ENCODE measurements at regions not wholly inside any gene's neighbourhood (a gene's known extent, or its start where the extent isn't known, plus 50 kb on each side); places are given as distances from the start of the nearest gene placed in this dataset.

GRCh38 chr4:124499261-124499660 lies 213.3 kb downstream of the ANKRD50 start:
- Mint-ChIP-seq H3K4me1 (no peaks in the 10 kb centered on the region), H3K36me3 (ENCODE audit: low read depth) (no peaks in the 10 kb centered on the region), H3K27me3 (no peaks in the 10 kb centered on the region), H3K27ac (no peak overlapping the region), H3K4me3 (no peak overlapping the region), H3K9me3 (no peaks in the 10 kb centered on the region)
- no peak for DNase-seq
- POLR2A ChIA-PET, result no interaction called here
- CTCF ChIA-PET, result no interaction called here

DNA sequence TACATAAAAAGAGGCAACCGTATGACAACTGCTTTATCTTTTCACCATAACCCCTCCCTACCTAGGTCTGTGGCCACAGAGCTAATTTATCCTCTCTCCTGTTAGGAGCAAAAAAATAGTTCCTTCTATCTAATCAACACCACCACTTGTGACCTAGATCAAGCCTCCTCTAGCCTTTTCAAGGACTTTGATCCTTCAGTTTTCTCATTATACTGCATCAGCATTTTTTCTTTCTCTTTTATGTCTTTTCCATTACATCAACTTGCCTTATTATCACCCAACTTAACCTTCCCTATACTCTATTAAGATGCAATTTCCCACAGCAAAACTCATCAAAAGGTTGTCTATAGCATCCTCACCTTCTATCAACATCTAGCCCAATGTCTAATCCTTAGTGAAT lies 211.0 kb downstream of the ANKRD50 start:
- Mint-ChIP-seq H3K9me3 (no peaks in the 10 kb centered on the region), H3K36me3 (ENCODE audit: low read depth) (no peaks in the 10 kb centered on the region), H3K4me1 (no peaks in the 10 kb centered on the region), H3K4me3 (no peak overlapping the region), H3K27me3 (no peaks in the 10 kb centered on the region), H3K27ac (no peak overlapping the region)
- POLR2A ChIA-PET, result no interaction called here
- CTCF ChIA-PET, result no interaction called here
- no peak for DNase-seq

DNA sequence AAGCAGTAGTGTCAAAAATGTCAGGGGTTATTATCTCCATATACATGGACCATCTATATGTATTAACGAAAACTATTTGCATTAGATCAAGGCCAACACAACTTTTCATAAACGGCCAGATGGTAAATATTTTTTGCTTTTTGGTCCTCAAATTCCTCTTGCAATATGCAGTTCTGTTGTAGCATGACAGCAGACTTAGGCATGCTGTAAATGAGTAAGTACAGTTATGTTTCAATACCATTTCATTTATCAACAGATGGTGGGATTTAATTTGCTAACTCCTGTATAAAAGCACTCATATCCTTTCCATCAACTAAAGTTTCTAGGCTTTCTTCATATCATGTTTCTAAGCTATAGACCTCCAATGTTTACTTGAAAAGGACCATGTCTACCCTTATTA lies 208.1 kb downstream of the ANKRD50 start:
- Mint-ChIP-seq H3K4me1 (no peaks in the 10 kb centered on the region), H3K4me3 (no peak overlapping the region), H3K27ac (no peak overlapping the region), H3K9me3 (no peaks in the 10 kb centered on the region), H3K27me3 (no peaks in the 10 kb centered on the region), H3K36me3 (ENCODE audit: low read depth) (no peaks in the 10 kb centered on the region)
- ChIA-PET CTCF (no interaction called here), POLR2A (no interaction called here)
- no peak for DNase-seq

- POLR2A ChIA-PET, result no interaction called here
- CTCF ChIA-PET, result interaction anchor here (0.6 kb wide), 1 partner anchor 25 kb away, joined by 3 read pairs; no protein-coding TSS in a partner anchor
Observed at GRCh38 chr4:124505211-124505610, 207.3 kb downstream of the ANKRD50 start.

DNA sequence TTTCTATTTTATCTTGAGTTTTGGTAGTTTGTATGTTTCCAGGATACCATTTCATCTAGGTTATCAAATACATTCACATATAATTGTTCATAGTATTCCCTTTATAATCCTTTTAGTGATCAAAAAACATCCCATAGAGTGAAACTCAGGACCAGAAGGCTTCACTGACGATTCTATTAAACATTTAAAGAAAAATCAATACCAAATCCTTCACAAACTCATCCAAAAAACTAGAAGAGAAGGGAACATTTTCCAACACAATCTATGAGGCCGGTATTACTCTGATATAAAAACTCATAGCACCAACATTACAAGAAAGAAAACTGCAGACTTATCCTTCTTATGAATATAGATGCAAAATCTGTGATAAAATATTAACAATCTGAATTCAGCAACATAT lies 203.4 kb downstream of the ANKRD50 start:
- Mint-ChIP-seq H3K27ac (no peak overlapping the region), H3K9me3 (no peaks in the 10 kb centered on the region), H3K4me3 (no peak overlapping the region), H3K36me3 (ENCODE audit: low read depth) (no peaks in the 10 kb centered on the region), H3K27me3 (no peaks in the 10 kb centered on the region), H3K4me1 (no peaks in the 10 kb centered on the region)
- ChIA-PET POLR2A (no interaction called here), CTCF (no interaction called here)
- DNase-seq, result no peak

More at GRCh38 chr4:124505211-124505610, 207.3 kb downstream of the ANKRD50 start:
- Mint-ChIP-seq H3K27ac (no peak overlapping the region), H3K36me3 (ENCODE audit: low read depth) (no peaks in the 10 kb centered on the region), H3K27me3 (no peaks in the 10 kb centered on the region), H3K9me3 (no peaks in the 10 kb centered on the region), H3K4me1 (no peaks in the 10 kb centered on the region), H3K4me3 (no peak overlapping the region)
- no peak for DNase-seq

DNA sequence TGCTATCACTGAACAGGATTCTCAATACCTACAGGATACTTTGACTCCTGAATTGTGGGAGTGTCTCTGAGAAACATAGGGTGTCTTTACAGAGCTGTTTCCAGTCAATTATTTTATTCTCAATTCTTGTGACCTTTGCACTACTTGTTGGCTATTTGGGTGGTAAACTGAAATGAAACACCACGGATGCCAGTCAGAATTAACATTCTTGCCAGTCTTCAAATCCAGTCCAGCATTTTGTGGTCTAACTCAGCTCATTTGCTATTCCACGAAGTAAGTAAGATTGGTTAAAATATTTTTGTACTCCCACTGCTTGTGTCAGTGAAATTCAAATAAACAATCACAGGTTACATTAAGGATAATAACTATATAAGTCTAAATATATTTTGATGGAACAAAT lies 197.9 kb downstream of the ANKRD50 start:
- H3K27me3 Mint-ChIP-seq, result no peaks in the 10 kb centered on the region

GRCh38 chr4:124515591-124515990 lies 196.9 kb downstream of the ANKRD50 start:
- CTCF ChIA-PET, result no interaction called here
- H3K27me3 Mint-ChIP-seq, result no peaks in the 10 kb centered on the region
- H3K36me3 Mint-ChIP-seq (ENCODE audit: low read depth), result no peaks in the 10 kb centered on the region
- no peak overlapping the region for H3K27ac Mint-ChIP-seq
- DNase-seq, result no peak
- no peak overlapping the region for H3K4me3 Mint-ChIP-seq
- H3K4me1 Mint-ChIP-seq, result no peaks in the 10 kb centered on the region
- no peaks in the 10 kb centered on the region for H3K9me3 Mint-ChIP-seq
- POLR2A ChIA-PET, result no interaction called here

More for the DNA sequence above, 197.9 kb downstream of the ANKRD50 start:
- no peaks in the 10 kb centered on the region for H3K4me1 Mint-ChIP-seq
- POLR2A ChIA-PET, result no interaction called here
- no peaks in the 10 kb centered on the region for H3K9me3 Mint-ChIP-seq
- CTCF ChIA-PET, result no interaction called here
- no peak overlapping the region for H3K27ac Mint-ChIP-seq
- no peaks in the 10 kb centered on the region for H3K36me3 Mint-ChIP-seq (ENCODE audit: low read depth)
- no peak for DNase-seq
- H3K4me3 Mint-ChIP-seq, result no peak overlapping the region

- Mint-ChIP-seq H3K27ac (no peak overlapping the region), H3K36me3 (ENCODE audit: low read depth) (no peaks in the 10 kb centered on the region), H3K4me3 (no peak overlapping the region), H3K27me3 (no peaks in the 10 kb centered on the region), H3K9me3 (no peaks in the 10 kb centered on the region), H3K4me1 (no peaks in the 10 kb centered on the region)
- CTCF ChIA-PET, result interaction anchor here (0.6 kb wide), 1 partner anchor 8 kb away, joined by 3 read pairs; no protein-coding TSS in a partner anchor
- POLR2A ChIA-PET, result no interaction called here
- DNase-seq, result no peak
Observed at GRCh38 chr4:124519196-124519595, 193.3 kb downstream of the ANKRD50 start.

DNA sequence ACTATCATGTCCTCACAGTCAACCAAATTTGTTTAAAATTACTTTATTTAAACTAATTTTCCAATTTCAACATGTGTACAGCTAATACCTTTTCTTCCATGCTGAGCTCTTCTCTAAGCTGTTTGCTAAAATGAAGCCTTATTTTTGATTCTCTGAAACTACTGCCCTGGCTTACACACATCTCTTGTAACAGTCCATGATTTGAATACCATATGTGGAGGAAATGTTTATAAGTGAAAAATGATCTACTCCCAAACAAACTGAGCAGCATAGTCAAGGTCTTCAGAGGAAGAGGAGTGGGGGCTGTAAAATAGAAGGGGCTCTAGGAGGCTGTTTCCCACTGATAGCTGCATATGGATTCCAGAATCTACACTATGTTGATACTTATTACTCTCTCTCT lies 188.7 kb downstream of the ANKRD50 start:
- DNase-seq, result no peak
- Mint-ChIP-seq H3K9me3 (no peaks in the 10 kb centered on the region), H3K27ac (no peak overlapping the region), H3K4me3 (no peak overlapping the region), H3K36me3 (ENCODE audit: low read depth) (no peaks in the 10 kb centered on the region), H3K27me3 (no peaks in the 10 kb centered on the region), H3K4me1 (no peaks in the 10 kb centered on the region)
- ChIA-PET CTCF (no interaction called here), POLR2A (no interaction called here)

DNA sequence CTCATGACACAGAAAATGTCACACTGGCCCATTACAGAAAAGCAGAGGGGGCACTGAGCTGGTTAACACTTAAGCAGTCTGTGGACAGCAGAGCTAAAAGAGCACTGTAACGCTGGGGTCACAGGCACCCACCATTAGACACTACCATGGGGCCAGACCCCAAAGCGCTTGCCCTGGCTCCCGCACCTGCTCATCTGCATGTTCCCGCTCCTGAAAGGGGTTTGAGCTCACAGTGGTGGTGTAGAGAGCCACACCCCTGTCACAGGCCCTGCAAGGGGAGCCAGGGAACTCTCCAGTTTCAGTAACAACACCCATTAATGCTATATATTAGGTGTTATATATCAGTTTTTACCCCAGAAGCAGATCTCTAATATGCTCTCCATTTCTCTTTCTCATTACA lies 187.0 kb downstream of the ANKRD50 start:
- Mint-ChIP-seq H3K36me3 (ENCODE audit: low read depth) (no peaks in the 10 kb centered on the region), H3K27me3 (no peaks in the 10 kb centered on the region), H3K9me3 (no peaks in the 10 kb centered on the region), H3K4me1 (no peaks in the 10 kb centered on the region), H3K27ac (no peak overlapping the region), H3K4me3 (no peak overlapping the region)
- DNase-seq, result no peak
- CTCF ChIA-PET, result no interaction called here
- POLR2A ChIA-PET, result no interaction called here

- no peak overlapping the region for H3K4me3 Mint-ChIP-seq
- CTCF ChIA-PET, result no interaction called here
- H3K27ac Mint-ChIP-seq, result no peak overlapping the region
- H3K4me1 Mint-ChIP-seq, result no peaks in the 10 kb centered on the region
- no peaks in the 10 kb centered on the region for H3K27me3 Mint-ChIP-seq
- DNase-seq, result no peak
- POLR2A ChIA-PET, result no interaction called here
- H3K36me3 Mint-ChIP-seq (ENCODE audit: low read depth), result no peaks in the 10 kb centered on the region
- no peaks in the 10 kb centered on the region for H3K9me3 Mint-ChIP-seq
Observed at GRCh38 chr4:124526331-124526730, 186.2 kb downstream of the ANKRD50 start.

DNA sequence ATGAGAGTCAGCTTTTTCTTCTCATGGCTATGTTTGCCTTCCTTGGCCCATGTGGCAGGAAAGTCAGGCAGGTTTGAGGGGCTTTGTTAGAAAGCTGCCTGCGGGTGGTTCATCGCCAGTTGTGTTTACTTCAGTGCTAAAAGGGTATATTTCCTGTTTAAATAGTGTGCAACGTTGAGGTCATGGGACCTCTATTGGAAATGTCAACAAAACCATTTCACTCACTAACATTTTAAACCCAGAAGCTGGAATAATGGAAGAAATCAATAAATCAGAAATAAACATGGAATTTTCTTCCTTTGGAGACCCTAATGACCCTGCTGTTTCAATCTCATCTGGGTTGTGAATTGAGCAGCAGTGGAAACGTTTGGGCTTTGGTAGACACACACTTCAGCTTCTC lies 185.8 kb downstream of the ANKRD50 start:
- H3K4me3 Mint-ChIP-seq, result no peak overlapping the region
- ChIA-PET POLR2A (no interaction called here), CTCF (interaction anchor here (0.9 kb wide), 1 partner anchor 17 kb away, joined by 3 read pairs; no protein-coding TSS in a partner anchor)
- no peaks in the 10 kb centered on the region for H3K9me3 Mint-ChIP-seq
- H3K27ac Mint-ChIP-seq, result no peak overlapping the region
- H3K36me3 Mint-ChIP-seq (ENCODE audit: low read depth), result no peaks in the 10 kb centered on the region
- no peak for DNase-seq
- no peaks in the 10 kb centered on the region for H3K4me1 Mint-ChIP-seq
- H3K27me3 Mint-ChIP-seq, result no peaks in the 10 kb centered on the region

DNA sequence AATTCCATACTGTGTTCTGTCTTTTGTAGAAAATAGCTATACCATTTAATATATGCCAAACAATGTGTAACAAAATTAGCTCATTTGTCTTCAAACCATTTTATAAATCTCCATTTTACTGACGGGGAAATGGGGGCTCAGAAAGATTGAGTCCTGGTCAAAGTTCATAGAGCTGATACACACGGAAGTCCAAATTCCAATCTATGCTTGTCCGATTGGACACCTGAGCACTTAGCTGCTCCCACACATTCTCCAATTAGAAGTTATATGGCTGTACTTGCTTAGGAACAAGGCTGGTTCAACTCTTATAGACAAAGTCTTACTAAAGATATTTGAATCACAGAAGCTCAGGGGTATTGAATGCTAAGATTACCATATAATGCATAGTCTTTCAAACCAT lies 185.2 kb downstream of the ANKRD50 start:
- H3K4me3 Mint-ChIP-seq, result no peak overlapping the region
- CTCF ChIA-PET, result interaction anchor here (0.5 to 0.9 kb wide), 2 partner anchors 8 to 17 kb away, joined by 3 read pairs; no protein-coding TSS in a partner anchor
- DNase-seq, result no peak
- H3K4me1 Mint-ChIP-seq, result no peaks in the 10 kb centered on the region
- POLR2A ChIA-PET, result no interaction called here
- no peaks in the 10 kb centered on the region for H3K36me3 Mint-ChIP-seq (ENCODE audit: low read depth)
- no peak overlapping the region for H3K27ac Mint-ChIP-seq
- H3K27me3 Mint-ChIP-seq, result no peaks in the 10 kb centered on the region
- no peaks in the 10 kb centered on the region for H3K9me3 Mint-ChIP-seq

DNA sequence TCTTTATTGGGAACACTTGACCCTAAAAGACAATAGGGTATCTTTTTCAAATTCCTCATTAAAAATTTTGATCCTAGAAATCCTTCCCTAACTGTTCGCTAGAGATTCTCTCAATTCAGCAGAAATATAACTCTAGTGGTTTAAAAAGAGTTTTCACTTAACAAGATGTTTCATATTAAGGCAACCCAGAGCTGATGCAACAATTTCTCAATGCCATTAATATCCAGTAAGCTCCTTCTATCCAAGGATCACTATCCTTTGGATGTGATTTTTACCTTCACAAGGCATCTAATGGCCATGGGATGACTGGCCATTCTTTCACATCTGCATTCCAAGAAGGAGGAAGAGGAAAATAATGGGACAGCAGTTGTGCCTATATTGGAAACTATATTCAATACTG lies 183.4 kb downstream of the ANKRD50 start:
- POLR2A ChIA-PET, result no interaction called here
- Mint-ChIP-seq H3K4me1 (no peaks in the 10 kb centered on the region), H3K9me3 (no peaks in the 10 kb centered on the region), H3K36me3 (ENCODE audit: low read depth) (no peaks in the 10 kb centered on the region), H3K27ac (no peak overlapping the region), H3K27me3 (no peaks in the 10 kb centered on the region), H3K4me3 (no peak overlapping the region)
- DNase-seq, result no peak
- CTCF ChIA-PET, result no interaction called here
